GM23338 (cell line): ENCODE measurements at regions not wholly inside any gene's neighbourhood (a gene's known extent, or its start where the extent isn't known, plus 50 kb on each side); places are given as distances from the start of the nearest gene placed in this dataset.

Experiments
- ATAC-seq: fragments of 200-7000 bp; cut with Tn5 transposase; 3 replicates; pipeline ENCODE4 v1.9.1; 2020
- DNase-seq: peaks from one replicate; pipeline ENCODE4 v3.0.0-alpha.2; 2015; ENCODE audit warnings: low spot score
- H2AFZ ChIP-seq: fragments of 200-600 bp; sonication (generic); 2 replicates; pipeline ENCODE4 v1.8.0; 2016; ENCODE audit warnings: antibody characterized with exemption, mild to moderate bottlenecking, moderate library complexity
- H3F3A ChIP-seq: fragments of 200-600 bp; sonication (generic); replicated peaks from 2 replicates; pipeline ENCODE4 v1.8.0; 2017; ENCODE audit warnings: antibody characterized with exemption, mixed run types, low read depth
- H3K27ac ChIP-seq: fragments of 200-600 bp; sonication (generic); 2 replicates; pipeline ENCODE4 v1.6.1; 2016; ENCODE audit warnings: low read depth
- H3K27me3 ChIP-seq: fragments of 200-600 bp; sonication (generic); 2 replicates; pipeline ENCODE4 v1.8.0; 2016; ENCODE audit warnings: mild to moderate bottlenecking, mixed run types, moderate library complexity; ENCODE audit not compliant: insufficient read depth
- H3K36me3 ChIP-seq: fragments of 200-600 bp; sonication (generic); 2 replicates; pipeline ENCODE4 v1.8.0; 2016; ENCODE audit warnings: mild to moderate bottlenecking; ENCODE audit not compliant: insufficient read depth
- H3K4me1 ChIP-seq: fragments of 200-600 bp; sonication (generic); 2 replicates; pipeline ENCODE4 v1.8.0; 2016; ENCODE audit warnings: mild to moderate bottlenecking, moderate library complexity; ENCODE audit not compliant: insufficient read depth
- H3K4me2 ChIP-seq: fragments of 200-600 bp; sonication (generic); 2 replicates; pipeline ENCODE4 v1.7.1; 2017; ENCODE audit warnings: mixed run types
- H3K4me3 ChIP-seq: fragments of 200-600 bp; sonication (generic); 2 replicates; pipeline ENCODE4 v1.6.1; 2016; ENCODE audit warnings: mixed run types
- H3K79me2 ChIP-seq: fragments of 200-600 bp; sonication (generic); replicated peaks from 2 replicates; pipeline ENCODE4 v1.8.0; 2017; ENCODE audit warnings: mild to moderate bottlenecking; ENCODE audit not compliant: insufficient read depth
- H3K9me2 ChIP-seq: fragments of 200-600 bp; sonication (generic); 2 replicates; pipeline ENCODE4 v1.8.0; 2017; ENCODE audit not compliant: insufficient read depth
- H4K20me1 ChIP-seq: fragments of 200-600 bp; sonication (generic); replicated peaks from 2 replicates; pipeline ENCODE4 v1.8.0; 2017; ENCODE audit warnings: mild to moderate bottlenecking; ENCODE audit not compliant: insufficient read depth
- H3K27ac Mint-ChIP-seq: 2 replicates; pipeline ENCODE4 v1.8.0; 2020; ENCODE audit warnings: inconsistent platforms, mild to moderate bottlenecking, moderate library complexity, mixed read lengths
- H3K27me3 Mint-ChIP-seq: 3 replicates; pipeline ENCODE4 v1.8.0; 2022; ENCODE audit warnings: low read depth, mild to moderate bottlenecking, moderate library complexity, mixed read lengths, inconsistent platforms; ENCODE audit not compliant: insufficient read depth, poor library complexity
- H3K36me3 Mint-ChIP-seq: 3 replicates; pipeline ENCODE4 v1.8.0; 2021; ENCODE audit warnings: low read depth, mild to moderate bottlenecking, inconsistent platforms, moderate library complexity, mixed read lengths
- H3K4me1 Mint-ChIP-seq: 3 replicates; pipeline ENCODE4 v1.8.0; 2020; ENCODE audit warnings: mild to moderate bottlenecking, inconsistent platforms, mixed read lengths
- H3K4me3 Mint-ChIP-seq: 3 replicates; pipeline ENCODE4 v1.8.0; 2021; ENCODE audit warnings: moderate library complexity, mild to moderate bottlenecking, inconsistent platforms, mixed read lengths
- H3K9me3 Mint-ChIP-seq: 3 replicates; pipeline ENCODE4 v1.8.0; 2020; ENCODE audit warnings: moderate library complexity, mild to moderate bottlenecking, inconsistent platforms, mixed read lengths
- CREB1 ChIP-seq: fragments of 250-450 bp; sonication (Bioruptor Pico); IDR thresholded peaks from 2 replicates; pipeline ENCODE4 v1.5.0; 2020; ENCODE audit warnings: low read depth, mild to moderate bottlenecking, moderate library complexity
- CTCF ChIP-seq, 2 experiments: fragments of 200-600 bp in 1 of 2; sonication (generic) in 1 of 2; conservative IDR thresholded peaks; 2 replicates each; pipeline versions ENCODE4 v1.5.1 to v1.6.1; 2016 to 2017; ENCODE audit warnings: antibody characterized with exemption in 2 of 2, low read depth in 2 of 2, mild to moderate bottlenecking in 2 of 2, moderate library complexity in 1 of 2
- EZH2 ChIP-seq: fragments of 200-600 bp; sonication (generic); IDR thresholded peaks from one replicate; pipeline ENCODE4 v1.8.0; 2017; ENCODE audit warnings: antibody characterized with exemption, mild to moderate bottlenecking, low read depth; ENCODE audit not compliant: unreplicated experiment
- JUNB ChIP-seq: IDR thresholded peaks from one replicate; pipeline ENCODE4 v1.6.1; 2016; ENCODE audit warnings: antibody characterized with exemption; ENCODE audit not compliant: unreplicated experiment
- NANOG ChIP-seq: IDR thresholded peaks from 2 replicates; pipeline ENCODE4 v1.6.1; 2016; ENCODE audit warnings: antibody characterized with exemption, borderline replicate concordance
- POLR2AphosphoS5 ChIP-seq: IDR thresholded peaks from 2 replicates; pipeline ENCODE4 v1.6.1; 2016; ENCODE audit warnings: antibody characterized with exemption, low read depth
- REST ChIP-seq: IDR thresholded peaks from one replicate; pipeline ENCODE4 v1.6.1; 2018; ENCODE audit warnings: antibody characterized with exemption; ENCODE audit not compliant: unreplicated experiment
- STAT1 ChIP-seq: IDR thresholded peaks from one replicate; pipeline ENCODE4 v1.6.1; 2016; ENCODE audit warnings: antibody characterized with exemption; ENCODE audit not compliant: unreplicated experiment
- ZNF114 ChIP-seq: fragments of 250-450 bp; sonication (Bioruptor Pico); IDR thresholded peaks from 2 replicates; pipeline ENCODE4 v1.5.0; 2020; ENCODE audit warnings: mild to moderate bottlenecking, moderate library complexity
- ZNF331 ChIP-seq: fragments of 250-450 bp; sonication (Bioruptor Pico); IDR thresholded peaks from 2 replicates; pipeline ENCODE4 v1.5.0; 2020; ENCODE audit warnings: low read depth, mild to moderate bottlenecking, moderate library complexity
- ZNF462 ChIP-seq: fragments of 250-450 bp; sonication (Bioruptor Pico); IDR thresholded peaks from 2 replicates; pipeline ENCODE4 v1.5.0; 2020; ENCODE audit warnings: mild to moderate bottlenecking, moderate library complexity

- H3K27me3 Mint-ChIP-seq = peaks cover 2% of the 10 kb centered on the region
These were observed 158.2 kb downstream of the BMP7 start for GRCh38 chr20:57108218-57108617.

More at GRCh38 chr20:57108218-57108617, 158.2 kb downstream of the BMP7 start:
- H3K36me3 Mint-ChIP-seq = no peaks in the 10 kb centered on the region
- no peaks in the 10 kb centered on the region for H3K36me3 ChIP-seq
- no peaks in the 10 kb centered on the region; the same call in 2 of the 3 replicates for H3K4me1 Mint-ChIP-seq
- no peaks in the 10 kb centered on the region for H4K20me1 ChIP-seq
- H3K4me3 ChIP-seq = no peak overlapping the region
- H3K4me1 ChIP-seq = no peaks in the 10 kb centered on the region
- H3K27me3 ChIP-seq = no peaks in the 10 kb centered on the region
- no peaks in the 10 kb centered on the region for H3K9me3 Mint-ChIP-seq
- H2AFZ ChIP-seq = no peak overlapping the region
- no peak for ATAC-seq
- H3K27ac Mint-ChIP-seq = no peak overlapping the region
- TF ChIP-seq EZH2 (no peak), ZNF331 (CRISPR knock-in tag) (no peak), REST (no peak), ZNF462 (CRISPR knock-in tag) (no peak), CTCF (conservative IDR thresholded peaks at IDR 0.05; ENCODE audit: low read depth in 2 of 2) (no peak), JUNB (no peak), CREB1 (CRISPR knock-in tag) (no peak), POLR2AphosphoS5 (no peak), ZNF114 (CRISPR knock-in tag) (no peak), NANOG (no peak), STAT1 (no peak)
- H3K4me2 ChIP-seq = no peak overlapping the region
- no peak overlapping the region for H3K27ac ChIP-seq
- H3K9me2 ChIP-seq = no peaks in the 10 kb centered on the region; the same call in 1 of the 2 replicates
- no peaks in the 10 kb centered on the region for H3K79me2 ChIP-seq
- H3K4me3 Mint-ChIP-seq = no peak overlapping the region
- DNase-seq = no peak
- H3F3A ChIP-seq = no peaks in the 10 kb centered on the region
